ENCODE measurements at regions not wholly inside any gene's neighbourhood (a gene's known extent, or its start where the extent isn't known, plus 50 kb on each side); places are given as distances from the start of the nearest gene placed in this dataset.

- no peak for DNase-seq
Observed at GRCh38 chr1:191145834-191146233, 668.2 kb upstream of the BRINP3 start.

DNA sequence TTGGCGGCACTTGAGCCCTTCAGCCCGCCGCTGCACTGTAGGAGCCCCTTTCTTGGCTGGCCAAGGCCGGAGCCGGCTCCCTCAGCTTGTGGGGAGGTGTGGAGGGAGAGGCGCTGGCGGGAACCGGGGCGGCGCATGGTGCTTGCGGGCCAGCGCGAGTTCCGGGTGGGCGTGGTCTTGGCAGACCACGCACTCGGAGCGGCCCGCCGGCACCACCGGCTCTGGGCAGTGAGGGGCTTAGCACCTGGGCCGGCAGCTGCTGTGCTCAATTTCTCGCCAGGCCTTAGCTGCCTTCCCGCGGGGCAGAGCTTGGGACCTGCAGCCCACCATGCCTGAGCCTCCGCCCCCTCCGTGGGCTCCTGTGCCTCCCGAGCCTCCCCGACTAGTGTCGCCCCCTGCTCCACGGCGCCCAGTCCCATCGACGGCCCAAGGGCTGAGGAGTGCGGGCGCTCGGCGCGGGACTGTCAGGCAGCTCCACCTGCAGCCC, 673.7 kb upstream of the BRINP3 start:
- no peak for DNase-seq

DNA sequence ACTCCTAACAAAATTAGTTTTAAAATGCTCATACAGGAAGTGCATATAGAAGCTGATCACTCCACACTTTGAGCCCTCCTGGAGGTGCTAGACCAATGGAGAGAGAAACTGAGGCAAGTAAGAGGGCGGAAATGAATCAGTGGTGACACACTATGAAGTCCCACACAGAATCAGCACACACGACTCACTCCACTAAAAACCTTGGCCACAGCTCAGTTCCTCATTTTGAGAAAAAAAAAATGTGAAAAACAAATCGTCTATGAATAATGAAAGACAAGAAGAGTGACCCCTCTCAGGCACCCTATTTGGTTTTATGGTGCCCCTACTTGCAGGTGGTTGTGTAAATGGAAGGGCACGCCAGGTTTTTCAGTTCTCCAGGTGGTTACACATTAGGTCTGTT, 675.1 kb upstream of the BRINP3 start:
- DNase-seq, result no peak

DNA sequence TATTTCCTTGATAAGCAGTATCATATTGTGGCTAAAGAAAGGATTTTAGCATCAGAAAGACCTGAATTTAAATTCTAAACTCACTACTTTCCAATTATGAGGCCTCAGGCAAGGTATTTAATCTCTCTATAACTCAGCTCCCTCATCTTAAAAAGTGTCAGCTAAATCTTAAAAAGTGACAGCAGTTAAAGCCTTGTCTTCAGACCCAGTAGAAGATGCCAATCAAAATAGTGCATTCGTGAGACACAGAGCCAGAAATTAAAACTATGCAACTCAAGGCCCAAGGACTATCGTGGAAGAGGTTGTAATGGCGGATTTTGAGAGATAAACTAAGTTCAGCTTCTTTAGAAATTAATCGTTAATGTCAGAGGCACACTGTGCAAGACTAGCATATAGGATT, 677.5 kb upstream of the BRINP3 start:
- no peak for DNase-seq

DNA sequence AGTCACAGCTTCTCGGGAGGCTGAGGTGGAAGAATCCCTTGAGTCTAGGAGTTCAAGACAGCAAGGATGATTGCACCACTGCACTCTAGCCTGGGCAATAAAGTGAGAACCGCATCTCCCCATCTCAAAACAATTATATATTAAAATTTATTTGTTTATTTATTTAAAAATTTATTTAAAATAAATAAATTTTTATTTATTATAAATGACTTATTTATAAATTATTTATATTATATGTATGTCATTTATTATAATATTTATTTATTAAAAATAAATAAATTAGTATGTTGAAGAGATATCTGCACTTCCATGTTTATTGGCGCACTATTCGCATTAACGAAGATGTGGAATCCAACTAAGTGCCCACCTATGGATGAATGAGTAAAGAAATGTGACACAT, 683.2 kb upstream of the BRINP3 start:
- DNase-seq, result no peak

GRCh38 chr1:191162762-191163161, 685.1 kb upstream of the BRINP3 start:
- no peak for DNase-seq

DNA sequence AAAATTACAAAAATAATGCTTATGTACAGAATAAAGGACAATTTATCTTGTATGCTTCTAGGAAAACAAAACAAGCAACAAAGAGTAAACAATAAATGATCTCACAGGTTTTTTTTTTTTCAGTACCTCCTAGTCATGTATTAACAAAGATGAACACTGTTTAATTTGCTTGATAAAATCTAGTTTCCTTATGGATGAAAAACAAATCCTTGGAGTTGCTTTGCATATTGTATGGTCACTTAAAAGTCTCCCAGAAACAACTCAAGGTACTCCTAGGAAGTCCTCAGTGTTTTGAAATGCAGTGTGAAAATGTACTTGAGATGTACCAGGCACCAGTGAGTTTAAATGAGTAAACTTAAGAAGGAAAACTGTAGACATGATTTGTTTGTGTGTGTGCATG, 686.0 kb upstream of the BRINP3 start:
- no peak for DNase-seq

DNA sequence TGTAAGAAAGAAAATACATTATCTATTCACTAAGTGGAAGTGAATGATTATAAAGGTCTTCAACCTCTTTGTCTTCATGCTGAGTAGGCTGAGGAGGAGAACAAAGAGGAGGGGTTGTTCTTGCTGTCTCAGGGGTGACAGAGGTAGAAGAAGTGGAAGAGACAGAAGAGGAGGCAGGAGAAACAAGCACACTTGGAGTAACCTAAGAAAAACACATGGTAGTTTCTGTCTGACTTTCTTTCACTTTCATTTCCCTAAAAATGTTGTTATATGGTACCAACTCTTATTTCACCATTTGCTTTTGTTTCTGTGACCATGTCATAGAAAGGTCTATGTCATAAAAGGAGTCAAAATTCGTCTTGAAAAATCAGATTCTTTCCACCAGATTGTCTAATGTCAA, 696.6 kb upstream of the BRINP3 start:
- no peak for DNase-seq

- no peak for DNase-seq
Observed at GRCh38 chr1:191176131-191176530, 698.5 kb upstream of the BRINP3 start.

GRCh38 chr1:191206513-191207207, 729.0 kb upstream of the BRINP3 start:
- no peak for DNase-seq

DNA sequence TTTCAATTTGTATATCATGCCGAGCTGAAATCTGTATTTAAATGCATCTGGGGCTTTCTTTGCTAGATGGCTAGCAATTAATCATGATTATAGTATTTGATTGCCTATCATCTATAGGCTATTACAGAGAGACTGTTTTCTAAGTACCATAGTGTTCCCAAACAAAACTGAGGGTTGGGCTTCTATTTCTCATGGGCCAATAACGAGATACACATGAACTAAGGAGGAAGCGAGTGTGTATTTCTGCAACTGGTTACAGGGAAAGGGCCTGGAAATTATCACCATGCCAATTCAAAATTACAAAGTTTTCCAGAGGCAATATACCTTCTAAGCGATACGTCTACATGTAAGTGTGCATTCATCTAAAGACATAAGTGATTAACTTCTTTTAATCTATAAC, 744.5 kb upstream of the BRINP3 start:
- DNase-seq, result no peak

DNA sequence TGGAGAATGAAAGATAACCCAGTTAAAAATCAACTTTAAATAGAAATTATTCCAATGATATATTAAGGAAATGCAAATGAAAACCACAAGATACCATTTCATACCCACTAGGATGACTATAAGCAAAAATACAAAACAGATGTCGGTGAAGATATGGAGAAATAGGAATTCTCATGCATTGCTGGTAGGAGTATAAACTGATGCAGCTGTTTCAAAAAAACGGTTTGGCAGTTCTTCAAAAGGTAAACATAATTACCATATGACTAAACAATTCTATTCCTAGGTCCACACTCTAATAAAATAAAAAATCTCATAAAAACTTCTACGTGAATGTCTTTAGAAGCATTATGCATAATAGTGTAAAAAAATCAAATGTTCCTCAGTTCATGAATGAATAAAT, 763.3 kb upstream of the BRINP3 start:
- DNase-seq, result no peak

GRCh38 chr1:191255354-191256054, 777.8 kb upstream of the BRINP3 start:
- DNase-seq, result no peak

- no peak for DNase-seq
Observed at GRCh38 chr1:191256917-191257316, 779.3 kb upstream of the BRINP3 start.

GRCh38 chr1:191260056-191260455, 782.4 kb upstream of the BRINP3 start:
- no peak for DNase-seq

DNA sequence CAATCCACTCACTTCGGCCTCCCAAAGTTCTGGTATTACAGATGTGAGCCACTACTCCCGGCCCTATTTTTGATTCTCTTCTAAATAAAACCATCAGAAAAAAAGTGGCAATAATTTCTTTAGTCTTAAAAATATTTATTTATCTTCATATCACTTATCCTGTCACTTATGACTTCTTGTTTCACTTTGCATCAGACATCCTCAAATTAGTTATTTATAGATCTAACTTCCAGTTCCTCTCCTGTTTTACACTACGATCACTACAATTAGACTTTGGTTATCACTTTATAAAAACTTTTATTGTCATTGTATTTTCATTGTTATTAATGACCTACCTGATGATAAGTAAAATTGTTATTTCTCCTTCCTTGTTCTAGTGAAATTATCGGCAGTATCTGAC, 783.4 kb upstream of the BRINP3 start:
- no peak for DNase-seq

DNA sequence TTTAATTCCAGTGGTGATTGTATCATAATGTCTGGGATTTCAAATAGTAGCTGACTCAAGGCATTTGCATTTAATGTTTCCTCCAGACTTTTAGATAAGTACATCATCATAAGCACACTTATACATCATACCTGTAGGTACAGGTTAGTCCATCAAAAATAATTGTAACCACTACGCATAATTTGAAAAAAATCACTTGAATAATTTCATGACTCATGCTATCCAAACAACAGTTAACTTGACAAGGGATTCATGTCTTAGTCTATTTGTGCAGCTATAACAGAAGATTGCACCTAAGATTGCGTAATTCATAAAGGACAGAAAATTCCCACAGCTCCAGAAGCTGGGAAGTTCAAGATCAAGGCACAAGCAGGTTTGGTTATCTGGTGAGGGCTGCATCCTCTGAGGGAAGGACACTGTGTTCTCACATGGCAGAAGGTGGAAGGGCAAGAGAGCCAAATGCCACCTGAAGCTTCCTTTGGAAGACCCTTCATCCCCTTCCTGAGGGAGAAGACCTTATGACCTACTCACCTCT, 801.7 kb upstream of the BRINP3 start:
- DNase-seq, result no peak

DNA sequence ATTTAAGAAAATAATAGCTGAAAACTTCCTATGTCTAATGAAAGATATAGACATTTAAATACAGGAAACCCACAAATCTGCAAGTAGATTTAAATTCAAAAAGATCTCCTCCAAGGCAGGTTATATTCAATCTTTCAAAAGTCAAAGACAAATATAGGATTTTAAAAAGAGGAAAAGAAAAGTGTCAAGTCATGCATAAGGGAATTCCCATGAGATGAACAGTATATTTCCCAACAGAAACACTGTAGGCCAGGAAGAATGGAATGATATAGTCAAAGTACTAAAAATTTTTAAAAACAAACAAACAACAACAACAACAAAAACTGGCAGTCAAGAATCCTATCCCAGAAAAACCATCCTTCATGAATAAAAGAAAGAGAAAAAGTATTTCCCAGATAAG, 806.5 kb upstream of the BRINP3 start:
- no peak for DNase-seq

DNA sequence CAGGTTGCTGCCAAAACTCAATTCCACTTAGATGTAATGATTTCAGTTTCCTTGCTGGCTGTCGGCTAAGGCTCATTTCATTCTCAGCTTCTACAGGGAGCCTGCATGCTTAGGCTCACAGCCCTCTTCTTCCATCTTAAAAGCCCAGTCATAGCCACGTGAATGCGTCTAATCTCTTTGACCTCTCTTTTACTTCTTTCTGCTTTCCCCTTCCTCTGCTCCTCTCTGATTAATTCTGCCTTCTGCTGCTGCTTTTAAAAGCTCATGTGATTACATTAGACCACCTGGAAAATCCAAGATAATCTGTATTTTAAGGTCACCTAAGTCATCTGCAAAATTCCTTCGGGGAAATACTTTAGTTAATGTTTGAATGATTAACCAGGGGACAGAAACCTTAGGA, 812.8 kb upstream of the BRINP3 start:
- no peak for DNase-seq

GRCh38 chr1:191305370-191305769, 827.7 kb upstream of the BRINP3 start:
- DNase-seq, result no peak

DNA sequence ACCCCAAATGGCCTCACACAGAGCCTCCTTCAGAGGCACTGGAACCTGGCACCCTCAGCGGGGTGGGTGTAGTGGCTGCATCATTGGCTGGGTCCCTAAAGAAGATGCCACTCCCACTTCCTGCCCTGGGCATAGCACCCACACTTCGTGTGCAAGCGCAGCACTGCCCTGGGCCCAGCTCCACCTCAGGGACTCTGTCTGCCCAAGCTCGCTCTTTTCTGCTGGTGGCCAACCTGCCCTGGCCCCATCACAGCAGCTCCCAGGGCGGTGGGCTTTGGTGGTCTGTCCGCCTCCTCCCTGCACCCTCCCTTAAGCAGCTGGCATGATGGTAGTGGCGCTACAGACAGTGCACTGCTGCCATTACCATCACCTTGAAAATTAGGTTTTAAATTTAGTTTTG, 829.3 kb upstream of the BRINP3 start:
- DNase-seq, result no peak

- DNase-seq, result no peak
Observed at GRCh38 chr1:191320062-191320461, 838.2 kb upstream of the RGS18 start.

- no peak for DNase-seq
Observed at GRCh38 chr1:191327868-191328267, 830.4 kb upstream of the RGS18 start.

Measured in anterior cingulate cortex (tissue), 58 donors.